CD14-positive monocyte (primary cell): ENCODE measurements at regions not wholly inside any gene's neighbourhood (a gene's known extent, or its start where the extent isn't known, plus 50 kb on each side); places are given as distances from the start of the nearest gene placed in this dataset.

Source experiments
- DNase-seq, 3 donors: peaks; one replicate each; pipeline ENCODE4 v3.0.0-alpha.2; 2011 to 2022
- H2AFZ ChIP-seq: 2 replicates; pipeline ENCODE4 v1.6.0; 2012; ENCODE audit warnings: mild to moderate bottlenecking, low read depth, low read length, inconsistent platforms; ENCODE audit not compliant: insufficient read depth, poor library complexity, severe bottlenecking
- H3K27ac ChIP-seq, 2 donors: 1 replicate in 1 of 2; 2 replicates in 1 of 2; pipeline ENCODE4 v1.5.1; 2012 to 2013; ENCODE audit warnings: low read length in 2 of 2, control low read depth in 1 of 2, inconsistent platforms in 1 of 2, low read depth in 1 of 2, mild to moderate bottlenecking in 1 of 2
- H3K27me3 ChIP-seq, 2 donors: one replicate each; pipeline versions ENCODE4 v1.6.0 to v1.6.1; 2011 to 2013; ENCODE audit warnings: low read length in 2 of 2; ENCODE audit not compliant: control insufficient read depth in 2 of 2, insufficient read depth in 2 of 2
- H3K36me3 ChIP-seq, 2 donors: replicated peaks in 1 of 2; 1 replicate in 1 of 2; 2 replicates in 1 of 2; pipeline versions ENCODE4 v1.5.1 to v1.6.1; 2012 to 2013; ENCODE audit warnings: low read length in 2 of 2, control low read depth in 1 of 2, inconsistent platforms in 1 of 2, mild to moderate bottlenecking in 1 of 2; ENCODE audit not compliant: insufficient read depth in 2 of 2, control insufficient read depth in 1 of 2
- H3K4me1 ChIP-seq, 2 donors: 1 replicate in 1 of 2; 2 replicates in 1 of 2; pipeline versions ENCODE4 v1.5.1 to v1.6.1; 2012 to 2013; ENCODE audit warnings: low read length in 2 of 2, control low read depth in 1 of 2, inconsistent platforms in 1 of 2, mild to moderate bottlenecking in 1 of 2, moderate library complexity in 1 of 2; ENCODE audit not compliant: insufficient read depth in 2 of 2, control insufficient read depth in 1 of 2
- H3K4me2 ChIP-seq: replicated peaks from 2 replicates; pipeline ENCODE3; 2012; ENCODE audit warnings: low read length, moderate library complexity, mild to moderate bottlenecking; ENCODE audit not compliant: poor library complexity, severe bottlenecking; ENCODE audit errors: extremely low read depth
- H3K4me3 ChIP-seq, 3 experiments: fragments of 200-600 bp in 1 of 3; sonication (generic) in 1 of 3; replicated peaks in 1 of 3; 1 replicate in 2 of 3; 2 replicates in 1 of 3; pipeline ENCODE4 v1.5.1; 2011 to 2013; ENCODE audit warnings: low read length in 3 of 3, mild to moderate bottlenecking in 3 of 3, control low read depth in 2 of 3, low read depth in 2 of 3, inconsistent platforms in 1 of 3, moderate library complexity in 1 of 3
- H3K79me2 ChIP-seq: 2 replicates; pipeline ENCODE4 v1.6.0; 2012; ENCODE audit warnings: mild to moderate bottlenecking, control low read depth, inconsistent platforms, low read length, moderate library complexity; ENCODE audit not compliant: insufficient read depth
- H3K9ac ChIP-seq: 2 replicates; pipeline ENCODE4 v1.6.0; 2017; ENCODE audit warnings: low read length, mild to moderate bottlenecking; ENCODE audit not compliant: insufficient read depth, poor library complexity, severe bottlenecking
- H3K9me3 ChIP-seq, 2 donors: replicated peaks in 1 of 2; 1 replicate in 1 of 2; 2 replicates in 1 of 2; pipeline versions ENCODE4 v1.5.1 to v1.6.1; 2012 to 2013; ENCODE audit warnings: low read length in 2 of 2, control low read depth in 1 of 2; ENCODE audit not compliant: control insufficient read depth in 1 of 2, insufficient read depth in 1 of 2
- H4K20me1 ChIP-seq: 2 replicates; pipeline ENCODE4 v1.6.0; 2012; ENCODE audit warnings: mild to moderate bottlenecking, low read length, control low read depth, moderate library complexity; ENCODE audit not compliant: insufficient read depth
- H3K27ac Mint-ChIP-seq, 7 donors: one replicate each; pipeline ENCODE4 v1.8.0; 2020; ENCODE audit warnings: mild to moderate bottlenecking in 7 of 7, mixed read lengths in 7 of 7, moderate library complexity in 6 of 7, inconsistent platforms in 2 of 7
- H3K27me3 Mint-ChIP-seq, 3 donors: one replicate each; pipeline ENCODE4 v1.8.0; 2021 to 2022; ENCODE audit warnings: low read depth in 3 of 3, mild to moderate bottlenecking in 3 of 3, mixed read lengths in 3 of 3, moderate library complexity in 3 of 3, inconsistent platforms in 1 of 3
- H3K36me3 Mint-ChIP-seq, 2 donors: one replicate each; pipeline ENCODE4 v1.8.0; 2020; ENCODE audit warnings: mixed read lengths in 2 of 2, inconsistent platforms in 1 of 2, mild to moderate bottlenecking in 1 of 2
- H3K4me1 Mint-ChIP-seq: one replicate; pipeline ENCODE4 v1.8.0; 2020; ENCODE audit warnings: mild to moderate bottlenecking, mixed read lengths
- H3K4me3 Mint-ChIP-seq, 2 donors: one replicate each; pipeline ENCODE4 v1.8.0; 2020; ENCODE audit warnings: mild to moderate bottlenecking in 2 of 2, mixed read lengths in 2 of 2, moderate library complexity in 1 of 2
- H3K9me3 Mint-ChIP-seq, 7 donors: one replicate each; pipeline ENCODE4 v1.8.0; 2020 to 2022; ENCODE audit warnings: mixed read lengths in 7 of 7, mild to moderate bottlenecking in 6 of 7, moderate library complexity in 6 of 7, inconsistent platforms in 2 of 7
- WGBS: methylation state at CpG from one replicate; pipeline ENCODE4 v1.1.5; 2013; ENCODE audit warnings: missing lambda C conversion rate; ENCODE audit not compliant: insufficient coverage; 5-methylcytosine and 5-hydroxymethylcytosine counted together
- intact Hi-C, 2 donors: fragments of 100-400 bp; cut with micrococcal nuclease; formaldehyde crosslinking; loops; one replicate each; pipeline versions ENCODE4 v1.15.0 to v1.15.1; 2023
- TF ChIP-seq, protein P1 (sequence below): fragments of 200-600 bp; IDR thresholded peaks from one replicate; pipeline ENCODE4 v1.8.0; 2022; ENCODE audit warnings: antibody characterized with exemption, mild to moderate bottlenecking

- intact Hi-C loops, result no loop called here
These were observed 400.8 kb downstream of the GPM6A start for GRCh38 chr4:175411251-175411650.

DNA sequence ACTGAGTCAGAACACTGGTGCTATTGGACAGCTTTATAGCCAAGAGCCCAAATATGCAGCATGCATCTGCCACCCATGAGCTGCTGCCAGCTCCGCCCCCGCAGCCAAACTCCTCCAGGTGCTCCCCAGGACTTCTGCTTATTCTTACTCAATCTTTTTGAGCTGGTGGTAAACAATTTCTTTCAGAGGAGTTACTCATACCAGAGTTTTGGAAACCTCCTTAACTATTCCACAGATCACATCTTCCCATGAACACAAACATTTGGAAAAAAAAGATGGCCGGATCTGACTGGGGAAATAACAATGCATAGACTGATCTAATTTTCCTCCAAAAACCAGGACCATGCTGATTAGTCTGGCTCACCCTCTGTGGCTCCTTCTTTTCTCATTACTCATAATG, 399.9 kb downstream of the GPM6A start:
- no peaks in the 10 kb centered on the region for H3K36me3 Mint-ChIP-seq
- no peaks in the 10 kb centered on the region for H3K79me2 ChIP-seq
- intact Hi-C loops, result no loop called here
- no peaks in the 10 kb centered on the region for H3K27me3 ChIP-seq
- H3K4me2 ChIP-seq, result no peak overlapping the region
- H3K9ac ChIP-seq, result no peak overlapping the region
- H3K4me1 ChIP-seq, result no peaks in the 10 kb centered on the region
- H3K4me1 Mint-ChIP-seq, result no peaks in the 10 kb centered on the region
- peaks cover 0 to 11% (median 7%) of the 10 kb centered on the region in 7 donors for H3K9me3 Mint-ChIP-seq
- no peaks in the 10 kb centered on the region for H4K20me1 ChIP-seq
- no peaks in the 10 kb centered on the region for H3K27me3 Mint-ChIP-seq
- H3K27ac ChIP-seq, result no peak overlapping the region
- H2AFZ ChIP-seq, result no peak overlapping the region
- H3K27ac Mint-ChIP-seq, result no peak overlapping the region
- no peaks in the 10 kb centered on the region for H3K36me3 ChIP-seq
- no peak overlapping the region for H3K4me3 ChIP-seq
- H3K4me3 Mint-ChIP-seq, result no peak overlapping the region
- TF ChIP-seq, protein P1, sequence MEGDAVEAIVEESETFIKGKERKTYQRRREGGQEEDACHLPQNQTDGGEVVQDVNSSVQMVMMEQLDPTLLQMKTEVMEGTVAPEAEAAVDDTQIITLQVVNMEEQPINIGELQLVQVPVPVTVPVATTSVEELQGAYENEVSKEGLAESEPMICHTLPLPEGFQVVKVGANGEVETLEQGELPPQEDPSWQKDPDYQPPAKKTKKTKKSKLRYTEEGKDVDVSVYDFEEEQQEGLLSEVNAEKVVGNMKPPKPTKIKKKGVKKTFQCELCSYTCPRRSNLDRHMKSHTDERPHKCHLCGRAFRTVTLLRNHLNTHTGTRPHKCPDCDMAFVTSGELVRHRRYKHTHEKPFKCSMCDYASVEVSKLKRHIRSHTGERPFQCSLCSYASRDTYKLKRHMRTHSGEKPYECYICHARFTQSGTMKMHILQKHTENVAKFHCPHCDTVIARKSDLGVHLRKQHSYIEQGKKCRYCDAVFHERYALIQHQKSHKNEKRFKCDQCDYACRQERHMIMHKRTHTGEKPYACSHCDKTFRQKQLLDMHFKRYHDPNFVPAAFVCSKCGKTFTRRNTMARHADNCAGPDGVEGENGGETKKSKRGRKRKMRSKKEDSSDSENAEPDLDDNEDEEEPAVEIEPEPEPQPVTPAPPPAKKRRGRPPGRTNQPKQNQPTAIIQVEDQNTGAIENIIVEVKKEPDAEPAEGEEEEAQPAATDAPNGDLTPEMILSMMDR, result no peak
- DNase-seq, result no peak
- WGBS, result 91% methylated on average over 1 of the region's 3 CpGs
- H3K9me3 ChIP-seq, result peaks cover 0 to 2% of the 10 kb centered on the region in 2 donors

More at GRCh38 chr4:175411251-175411650, 400.8 kb downstream of the GPM6A start:
- H2AFZ ChIP-seq, result no peak overlapping the region
- Mint-ChIP-seq H3K36me3 (no peaks in the 10 kb centered on the region), H3K9me3 (peaks cover 0 to 11% (median 7%) of the 10 kb centered on the region in 7 donors), H3K27me3 (no peaks in the 10 kb centered on the region), H3K27ac (no peak overlapping the region), H3K4me3 (no peak overlapping the region), H3K4me1 (no peaks in the 10 kb centered on the region)
- DNase-seq, result no peak
- H3K9ac ChIP-seq, result no peak overlapping the region
- H3K79me2 ChIP-seq, result no peaks in the 10 kb centered on the region
- no peak overlapping the region for H3K4me3 ChIP-seq
- H3K4me1 ChIP-seq, result no peaks in the 10 kb centered on the region
- TF ChIP-seq, protein P1, result no peak
- H3K36me3 ChIP-seq, result no peaks in the 10 kb centered on the region
- H3K4me2 ChIP-seq, result no peak overlapping the region
- H3K9me3 ChIP-seq, result peaks cover 0 to 2% of the 10 kb centered on the region in 2 donors
- H3K27ac ChIP-seq, result no peak overlapping the region
- no peaks in the 10 kb centered on the region for H4K20me1 ChIP-seq
- H3K27me3 ChIP-seq, result no peaks in the 10 kb centered on the region
